B cell (primary cell): ENCODE measurements at regions not wholly inside any gene's neighbourhood (a gene's known extent, or its start where the extent isn't known, plus 50 kb on each side); places are given as distances from the start of the nearest gene placed in this dataset.

Experiments
- ATAC-seq: fragments of 200-7000 bp; cut with Tn5 transposase; one replicate; pipeline ENCODE4 v1.10.0; 2021; ENCODE audit warnings: low read depth, mild to moderate bottlenecking, moderate number of reproducible peaks, moderate library complexity
- CTCF ChIA-PET: fragments of 350-600 bp; sonication (Branson Sonifier 250); formaldehyde crosslinking; loops from one replicate; lab custom pipeline; 2021; ENCODE audit warnings: antibody characterized with exemption, inconsistent platforms; lab: Charles Lee
- POLR2A ChIA-PET: fragments of 350-600 bp; sonication (Branson Sonifier 250); formaldehyde crosslinking; loops from one replicate; lab custom pipeline; 2021; ENCODE audit warnings: antibody characterized with exemption; lab: Charles Lee
- DNase-seq: peaks from one replicate; pipeline ENCODE4 v3.0.0; 2013
- H2AFZ ChIP-seq: 2 replicates; pipeline ENCODE4 v1.6.1; 2012; ENCODE audit warnings: mild to moderate bottlenecking, low read depth, low read length; ENCODE audit not compliant: insufficient read depth, poor library complexity, severe bottlenecking
- H3K27ac ChIP-seq, 2 donors: 1 replicate in 1 of 2; 2 replicates in 1 of 2; pipeline ENCODE4 v1.5.1; 2012 to 2013; ENCODE audit warnings: low read length in 2 of 2, mild to moderate bottlenecking in 2 of 2, moderate library complexity in 1 of 2
- H3K27me3 ChIP-seq, 4 experiments: fragments of 200-600 bp in 1 of 4; sonication (generic) in 1 of 4; replicated peaks in 1 of 4; 1 replicate in 2 of 4; 2 replicates in 2 of 4; pipeline versions ENCODE4 v1.6.1 to v1.7.0; 2013 to 2016; ENCODE audit warnings: low read length in 3 of 4, mild to moderate bottlenecking in 2 of 4, mixed read lengths in 1 of 4, moderate library complexity in 1 of 4; ENCODE audit not compliant: insufficient read depth in 4 of 4, control insufficient read depth in 3 of 4; ENCODE audit errors: control extremely low read depth in 1 of 4
- H3K36me3 ChIP-seq, 2 experiments: replicated peaks in 1 of 2; 1 replicate in 1 of 2; 2 replicates in 1 of 2; pipeline versions ENCODE4 v1.6.1 to v1.7.1; 2013; ENCODE audit warnings: low read length in 1 of 2; ENCODE audit not compliant: insufficient read depth in 2 of 2, control insufficient read depth in 1 of 2; ENCODE audit errors: control extremely low read depth in 1 of 2, extremely low read depth in 1 of 2
- H3K4me1 ChIP-seq, 2 donors: fragments of 200-600 bp in 1 of 2; sonication (generic) in 1 of 2; 1 replicate in 1 of 2; 2 replicates in 1 of 2; pipeline versions ENCODE4 v1.5.1 to v1.6.1; 2013 to 2017; ENCODE audit warnings: low read length in 2 of 2; ENCODE audit not compliant: control insufficient read depth in 2 of 2, insufficient read depth in 2 of 2
- H3K4me2 ChIP-seq: replicated peaks from 2 replicates; pipeline ENCODE3; 2012; ENCODE audit warnings: mild to moderate bottlenecking, low read depth, low read length; ENCODE audit not compliant: poor library complexity, severe bottlenecking
- H3K4me3 ChIP-seq, 5 experiments: fragments of 200-600 bp in 1 of 5; sonication (generic) in 1 of 5; 1 replicate in 3 of 5; 2 replicates in 2 of 5; pipeline versions ENCODE4 v1.5.1 to v1.7.0; 2011 to 2016; ENCODE audit warnings: low read length in 4 of 5, mild to moderate bottlenecking in 4 of 5, low read depth in 2 of 5, control low read depth in 1 of 5, moderate library complexity in 1 of 5; ENCODE audit not compliant: insufficient read depth in 1 of 5; ENCODE audit errors: control extremely low read depth in 1 of 5, extremely low read depth in 1 of 5
- H3K79me2 ChIP-seq: fragments of 200-600 bp; sonication (generic); one replicate; pipeline ENCODE4 v1.6.0; 2016; ENCODE audit warnings: low read length; ENCODE audit not compliant: control insufficient read depth, insufficient read depth
- H3K9ac ChIP-seq: fragments of 200-600 bp; sonication (generic); 2 replicates; pipeline ENCODE4 v1.6.1; 2017; ENCODE audit warnings: mild to moderate bottlenecking, low read length, moderate library complexity
- H3K9me3 ChIP-seq, 3 donors: one replicate each; pipeline versions ENCODE4 v1.6.1 to v1.7.1; 2013; ENCODE audit warnings: low read length in 2 of 3; ENCODE audit not compliant: control insufficient read depth in 2 of 3, insufficient read depth in 1 of 3; ENCODE audit errors: control extremely low read depth in 1 of 3
- H4K20me1 ChIP-seq: 2 replicates; pipeline ENCODE4 v1.6.0; 2012; ENCODE audit warnings: mild to moderate bottlenecking, low read length; ENCODE audit not compliant: insufficient read depth, control insufficient read depth, poor library complexity, severe bottlenecking
- H3K27ac Mint-ChIP-seq: one replicate; pipeline ENCODE4 v1.8.0; 2021; ENCODE audit warnings: mixed read lengths
- H3K27me3 Mint-ChIP-seq: one replicate; pipeline ENCODE4 v1.8.0; 2021; ENCODE audit warnings: mixed read lengths
- H3K4me1 Mint-ChIP-seq: one replicate; pipeline ENCODE4 v1.8.0; 2021; ENCODE audit warnings: mixed read lengths
- H3K4me3 Mint-ChIP-seq: one replicate; pipeline ENCODE4 v1.8.0; 2021; ENCODE audit warnings: mixed read lengths
- H3K9me3 Mint-ChIP-seq: one replicate; pipeline ENCODE4 v1.8.0; 2022; ENCODE audit warnings: mixed read lengths; ENCODE audit not compliant: insufficient read depth
- EZH2 ChIP-seq: IDR thresholded peaks from 2 replicates; pipeline ENCODE4 v1.6.1; 2012; ENCODE audit warnings: borderline replicate concordance, low read depth, mild to moderate bottlenecking, moderate library complexity, low read length; ENCODE audit not compliant: insufficient read depth, poor library complexity, severe bottlenecking
- WGBS: methylation state at CpG from one replicate; pipeline ENCODE4 v1.1.5; 2013; ENCODE audit warnings: missing lambda C conversion rate; ENCODE audit not compliant: insufficient coverage; 5-methylcytosine and 5-hydroxymethylcytosine counted together
- intact Hi-C: fragments of 100-400 bp; cut with micrococcal nuclease; formaldehyde crosslinking; loops from one replicate; pipeline ENCODE4 v1.10.0; 2022
- TF ChIP-seq, protein P1 (sequence below): fragments of 200-600 bp; IDR thresholded peaks from one replicate; pipeline ENCODE4 v1.8.0; 2022; ENCODE audit warnings: antibody characterized with exemption, mild to moderate bottlenecking

DNA sequence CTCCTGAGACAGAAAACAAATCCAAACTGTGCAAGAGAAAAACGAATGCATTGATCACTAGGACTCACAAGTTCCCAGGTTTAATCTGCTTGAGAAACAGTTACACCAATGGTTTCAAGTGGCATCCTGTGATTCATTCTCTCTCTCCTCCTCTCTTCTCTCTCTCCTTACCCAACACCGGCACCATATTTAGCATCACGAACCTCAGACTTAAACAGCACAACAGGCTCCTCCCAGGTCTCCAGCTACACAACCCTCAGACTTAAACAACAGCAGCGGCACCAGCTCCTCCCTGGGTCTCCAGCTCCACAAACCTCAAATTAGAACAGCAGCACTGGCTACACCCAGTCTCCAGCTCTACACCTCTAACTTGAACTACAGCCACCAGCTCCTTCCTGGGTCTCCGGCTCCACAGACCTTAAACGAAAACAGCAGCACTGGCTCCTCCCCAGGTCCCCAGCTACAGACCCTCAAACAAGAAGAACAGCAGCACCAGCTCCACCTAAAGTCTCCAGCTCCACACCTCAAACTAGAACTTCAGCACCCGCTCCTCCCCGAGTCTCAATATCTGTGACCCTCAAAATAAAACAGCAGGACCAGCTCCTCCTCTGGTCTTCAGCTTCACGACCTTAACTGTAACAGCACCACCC, 355.9 kb downstream of the PREX1 start:
- Histone ChIP-seq H3K4me1 (no peaks in the 10 kb centered on the region), H3K4me3 (no peak overlapping the region), H3K27me3 (peaks cover 0 to 7% (median 0%) of the 10 kb centered on the region in 4 experiments), H2AFZ (no peak overlapping the region), H3K9ac (no peak overlapping the region), H3K4me2 (no peak overlapping the region), H3K9me3 (peaks cover 0 to 15% (median 0%) of the 10 kb centered on the region in 3 donors), H3K36me3 (no peaks in the 10 kb centered on the region), H3K79me2 (no peaks in the 10 kb centered on the region), H3K27ac (no peak overlapping the region), H4K20me1 (no peaks in the 10 kb centered on the region)
- ATAC-seq (no peak), DNase-seq (no peak)
- peaks cover 9% of the 10 kb centered on the region for H3K27me3 Mint-ChIP-seq
- no peaks in the 10 kb centered on the region for H3K9me3 Mint-ChIP-seq
- 73% methylated on average over 9 of the region's 9 CpGs for WGBS
- ChIA-PET CTCF (no interaction called here), POLR2A (no interaction called here)
- TF ChIP-seq, protein P1, sequence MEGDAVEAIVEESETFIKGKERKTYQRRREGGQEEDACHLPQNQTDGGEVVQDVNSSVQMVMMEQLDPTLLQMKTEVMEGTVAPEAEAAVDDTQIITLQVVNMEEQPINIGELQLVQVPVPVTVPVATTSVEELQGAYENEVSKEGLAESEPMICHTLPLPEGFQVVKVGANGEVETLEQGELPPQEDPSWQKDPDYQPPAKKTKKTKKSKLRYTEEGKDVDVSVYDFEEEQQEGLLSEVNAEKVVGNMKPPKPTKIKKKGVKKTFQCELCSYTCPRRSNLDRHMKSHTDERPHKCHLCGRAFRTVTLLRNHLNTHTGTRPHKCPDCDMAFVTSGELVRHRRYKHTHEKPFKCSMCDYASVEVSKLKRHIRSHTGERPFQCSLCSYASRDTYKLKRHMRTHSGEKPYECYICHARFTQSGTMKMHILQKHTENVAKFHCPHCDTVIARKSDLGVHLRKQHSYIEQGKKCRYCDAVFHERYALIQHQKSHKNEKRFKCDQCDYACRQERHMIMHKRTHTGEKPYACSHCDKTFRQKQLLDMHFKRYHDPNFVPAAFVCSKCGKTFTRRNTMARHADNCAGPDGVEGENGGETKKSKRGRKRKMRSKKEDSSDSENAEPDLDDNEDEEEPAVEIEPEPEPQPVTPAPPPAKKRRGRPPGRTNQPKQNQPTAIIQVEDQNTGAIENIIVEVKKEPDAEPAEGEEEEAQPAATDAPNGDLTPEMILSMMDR = no peak
- TF ChIP-seq EZH2 = no peak
- intact Hi-C loops = no loop called here
- no peak overlapping the region for H3K4me3 Mint-ChIP-seq
- no peak overlapping the region for H3K27ac Mint-ChIP-seq
- H3K4me1 Mint-ChIP-seq = peaks cover 13% of the 10 kb centered on the region

DNA sequence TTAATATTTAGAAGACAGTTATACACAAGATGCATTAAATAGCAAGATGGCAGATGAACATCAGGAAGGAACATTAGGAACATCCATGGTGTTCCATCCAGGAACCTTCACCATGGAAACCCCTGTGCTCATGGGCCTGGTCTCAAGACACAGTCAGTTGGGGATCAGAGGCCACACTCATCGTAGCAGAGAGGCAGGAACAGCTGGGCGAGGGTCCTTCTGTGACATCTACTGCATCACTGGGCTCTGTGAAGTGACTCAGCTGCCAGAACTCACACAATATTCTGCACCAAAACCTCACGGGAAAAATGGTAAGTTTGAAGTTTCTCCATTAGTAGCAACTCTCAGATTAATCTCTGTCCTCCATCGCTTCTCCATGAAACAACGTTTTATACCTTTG, 356.6 kb downstream of the PREX1 start:
- H3K9me3 Mint-ChIP-seq = no peaks in the 10 kb centered on the region

More for the DNA sequence above, 356.6 kb downstream of the PREX1 start:
- Mint-ChIP-seq H3K4me1 (peaks cover 13% of the 10 kb centered on the region), H3K4me3 (no peak overlapping the region), H3K27me3 (peaks cover 6% of the 10 kb centered on the region), H3K27ac (no peak overlapping the region)
- no peak overlapping the region for H3K27ac ChIP-seq
- no peak overlapping the region for H3K4me3 ChIP-seq
- no peak overlapping the region for H3K4me2 ChIP-seq
- 25% methylated on average over 1 of the region's 5 CpGs for WGBS
- ATAC-seq (no peak), DNase-seq (no peak)
- no peak overlapping the region for H2AFZ ChIP-seq
- H3K4me1 ChIP-seq = no peaks in the 10 kb centered on the region
- POLR2A ChIA-PET = no interaction called here
- no peaks in the 10 kb centered on the region for H3K79me2 ChIP-seq
- peaks cover 0 to 7% (median 0%) of the 10 kb centered on the region in 4 experiments for H3K27me3 ChIP-seq
- TF ChIP-seq, protein P1 = no peak
- TF ChIP-seq EZH2 = no peak
- CTCF ChIA-PET = no interaction called here
- no peaks in the 10 kb centered on the region for H3K36me3 ChIP-seq
- peaks cover 0 to 9% (median 0%) of the 10 kb centered on the region in 3 donors for H3K9me3 ChIP-seq
- H3K9ac ChIP-seq = no peak overlapping the region
- H4K20me1 ChIP-seq = no peaks in the 10 kb centered on the region
- intact Hi-C loops = no loop called here
